HCT116 (cell line): ENCODE measurements at regions not wholly inside any gene's neighbourhood (a gene's known extent, or its start where the extent isn't known, plus 50 kb on each side); places are given as distances from the start of the nearest gene placed in this dataset.

Experiments
- CTCF ChIP-seq, 3 experiments: fragments of 200-600 bp in 1 of 3; sonication (generic) in 1 of 3; IDR thresholded peaks in 2 of 3; conservative IDR thresholded peaks in 1 of 3; 2 replicates each; pipeline ENCODE4 v1.5.1; 2012 to 2017; ENCODE audit warnings: low read depth in 2 of 3, low read length in 2 of 3, antibody characterized with exemption in 1 of 3, borderline replicate concordance in 1 of 3, control low read depth in 1 of 3, mild to moderate bottlenecking in 1 of 3, mixed read lengths in 1 of 3, mixed run types in 1 of 3, moderate library complexity in 1 of 3; ENCODE audit not compliant: insufficient read depth in 1 of 3
- YY1 ChIP-seq: IDR thresholded peaks from 2 replicates; pipeline ENCODE4 v1.6.1; 2011; ENCODE audit warnings: low read length, low read depth, moderate library complexity, mild to moderate bottlenecking; ENCODE audit not compliant: insufficient replicate concordance; ENCODE audit errors: extremely low read depth

GRCh38 chr15:96889734-96890480 is 559.4 kb downstream of the NR2F2 start:
- no peak for TF ChIP-seq CTCF (IDR thresholded peaks at IDR 0.05 in 2 of 3, conservative IDR thresholded peaks at IDR 0.05 in 1 of 3; ENCODE audit: borderline replicate concordance in 1 of 3, insufficient read depth in 1 of 3, low read depth in 2 of 3, low read length in 2 of 3)
- TF ChIP-seq YY1, result no peak
